Immature natural killer cell (primary cell): ENCODE measurements at regions not wholly inside any gene's neighbourhood (a gene's known extent, or its start where the extent isn't known, plus 50 kb on each side); places are given as distances from the start of the nearest gene placed in this dataset.
"Not testable (repeated sequence)": the region's sequence is repeated elsewhere in the genome, so short reads cannot be mapped to it uniquely, and the experiment has no call there.

Experiments
- DNase-seq, 3 donors: peaks; one replicate each; pipeline ENCODE4 v3.0.0; 2022; ENCODE audit warnings: mixed read lengths in 1 of 3
- H3K27ac Mint-ChIP-seq, 6 donors: one replicate each; pipeline ENCODE4 v1.8.0; 2020; ENCODE audit warnings: mixed read lengths in 6 of 6, mild to moderate bottlenecking in 5 of 6, inconsistent platforms in 4 of 6, moderate library complexity in 3 of 6
- H3K27me3 Mint-ChIP-seq, 3 donors: one replicate each; pipeline ENCODE4 v1.8.0; 2020 to 2021; ENCODE audit warnings: low read depth in 3 of 3, mild to moderate bottlenecking in 3 of 3, mixed read lengths in 3 of 3, moderate library complexity in 3 of 3, inconsistent platforms in 1 of 3
- H3K36me3 Mint-ChIP-seq, 3 donors: one replicate each; pipeline ENCODE4 v1.8.0; 2020; ENCODE audit warnings: mixed read lengths in 3 of 3, inconsistent platforms in 2 of 3, mild to moderate bottlenecking in 2 of 3
- H3K4me1 Mint-ChIP-seq, 2 donors: one replicate each; pipeline ENCODE4 v1.8.0; 2020; ENCODE audit warnings: inconsistent platforms in 2 of 2, mild to moderate bottlenecking in 2 of 2, mixed read lengths in 2 of 2, moderate library complexity in 1 of 2
- H3K4me3 Mint-ChIP-seq, 5 donors: one replicate each; pipeline ENCODE4 v1.8.0; 2020; ENCODE audit warnings: mild to moderate bottlenecking in 5 of 5, mixed read lengths in 5 of 5, inconsistent platforms in 3 of 5, moderate library complexity in 3 of 5
- H3K9me3 Mint-ChIP-seq, 6 donors: one replicate each; pipeline ENCODE4 v1.8.0; 2020; ENCODE audit warnings: mild to moderate bottlenecking in 6 of 6, mixed read lengths in 6 of 6, inconsistent platforms in 4 of 6, moderate library complexity in 3 of 6

DNA sequence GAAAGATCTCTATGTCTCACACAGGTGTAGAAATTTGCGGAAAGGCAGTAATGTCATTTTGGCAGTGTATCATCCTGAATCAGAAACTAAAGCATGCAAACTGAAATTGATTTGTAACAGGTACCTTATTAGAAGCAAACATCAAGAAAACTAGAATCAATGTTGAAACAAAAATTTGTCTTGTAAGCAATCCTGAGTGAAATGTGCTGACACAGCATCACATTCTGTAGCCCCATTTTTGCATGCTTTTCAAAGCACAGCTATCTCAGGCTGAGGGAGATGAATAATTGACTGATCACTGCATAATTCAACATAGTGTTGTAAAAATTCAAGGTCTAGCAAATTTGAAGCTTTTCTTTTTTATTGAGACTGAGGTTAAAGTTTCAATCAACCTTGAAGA, 539.7 kb downstream of the DACH1 start:
- DNase-seq = no peak
- Mint-ChIP-seq H3K36me3 (no peaks in the 10 kb centered on the region), H3K4me1 (no peaks in the 10 kb centered on the region), H3K27ac (no peak overlapping the region), H3K27me3 (peaks cover 0 to 2% (median 0%) of the 10 kb centered on the region in 3 donors), H3K4me3 (no peak overlapping the region), H3K9me3 (peaks cover 0 to 2% (median 0%) of the 10 kb centered on the region in 6 donors)

DNA sequence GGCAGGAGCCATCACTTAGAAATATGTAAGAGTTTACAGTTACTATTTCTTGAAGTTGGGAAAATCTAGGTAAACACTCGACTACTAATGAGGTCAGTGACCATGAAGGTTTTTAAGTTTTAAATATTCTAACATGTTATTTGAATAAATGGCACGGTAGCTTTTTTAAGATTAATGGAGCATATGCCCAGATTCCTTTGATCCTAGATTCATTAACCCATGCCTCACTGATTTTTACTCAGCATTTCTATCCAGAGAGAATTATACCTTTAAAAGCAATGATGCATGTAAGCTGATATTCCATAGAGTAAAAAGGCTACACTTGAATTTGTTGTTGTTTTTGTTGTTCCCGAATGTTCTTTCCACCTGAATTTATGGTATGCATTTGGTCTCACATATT, 541.4 kb downstream of the DACH1 start:
- Mint-ChIP-seq H3K4me1 (no peaks in the 10 kb centered on the region), H3K9me3 (peaks cover 0 to 2% (median 0%) of the 10 kb centered on the region in 6 donors), H3K36me3 (peaks cover 0 to 4% (median 0%) of the 10 kb centered on the region in 3 donors), H3K27me3 (peaks cover 0 to 2% (median 0%) of the 10 kb centered on the region in 3 donors), H3K4me3 (no peak overlapping the region), H3K27ac (no peak overlapping the region)
- no peak for DNase-seq

DNA sequence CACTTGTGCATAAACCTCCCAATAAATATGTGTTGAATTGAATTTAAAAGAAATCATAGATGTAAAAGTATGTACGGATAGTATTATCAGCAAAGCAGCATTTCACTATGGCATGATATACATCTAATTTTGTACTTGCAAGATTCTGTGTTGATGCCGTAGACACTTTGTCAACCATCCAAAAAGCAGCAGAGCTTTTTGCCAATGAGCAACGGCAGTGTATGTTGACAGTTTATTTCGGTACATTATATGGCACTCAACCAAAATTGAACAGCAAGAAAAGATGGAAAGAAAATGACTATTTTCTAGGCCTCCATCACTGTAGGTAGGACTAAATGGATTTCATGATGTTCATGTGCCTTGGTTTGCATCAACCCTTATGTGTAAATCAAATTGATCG, 543.7 kb downstream of the DACH1 start:
- H3K27me3 Mint-ChIP-seq = peaks cover 0 to 2% (median 1%) of the 10 kb centered on the region in 3 donors
- DNase-seq = no peak
- no peak overlapping the region for H3K4me3 Mint-ChIP-seq
- H3K9me3 Mint-ChIP-seq = peaks cover 0 to 9% (median 0%) of the 10 kb centered on the region in 6 donors
- no peak overlapping the region for H3K27ac Mint-ChIP-seq
- H3K36me3 Mint-ChIP-seq = peaks cover 0 to 4% (median 0%) of the 10 kb centered on the region in 3 donors
- no peaks in the 10 kb centered on the region for H3K4me1 Mint-ChIP-seq

DNA sequence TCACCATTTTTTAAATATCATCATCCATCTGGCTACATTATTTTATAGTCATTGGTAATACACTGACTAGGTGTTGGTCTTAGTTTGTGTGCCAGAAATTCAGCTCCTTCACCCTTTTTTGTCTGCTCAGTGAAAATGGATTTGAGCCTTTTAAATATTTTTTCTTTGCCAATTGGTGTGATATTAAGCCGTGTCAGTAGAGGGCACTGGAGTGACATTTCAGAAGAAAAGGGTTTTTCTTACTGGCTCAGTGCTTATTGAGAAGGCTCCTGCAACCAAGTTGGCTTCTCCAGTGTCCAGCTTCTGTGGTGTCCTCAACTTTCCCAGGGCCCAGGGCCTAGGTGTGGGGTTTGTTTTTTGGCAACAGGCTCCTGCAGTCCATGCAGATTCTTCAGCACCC, 546.6 kb downstream of the DACH1 start:
- Mint-ChIP-seq H3K4me3 (no peak overlapping the region), H3K27ac (no peak overlapping the region)

DNA sequence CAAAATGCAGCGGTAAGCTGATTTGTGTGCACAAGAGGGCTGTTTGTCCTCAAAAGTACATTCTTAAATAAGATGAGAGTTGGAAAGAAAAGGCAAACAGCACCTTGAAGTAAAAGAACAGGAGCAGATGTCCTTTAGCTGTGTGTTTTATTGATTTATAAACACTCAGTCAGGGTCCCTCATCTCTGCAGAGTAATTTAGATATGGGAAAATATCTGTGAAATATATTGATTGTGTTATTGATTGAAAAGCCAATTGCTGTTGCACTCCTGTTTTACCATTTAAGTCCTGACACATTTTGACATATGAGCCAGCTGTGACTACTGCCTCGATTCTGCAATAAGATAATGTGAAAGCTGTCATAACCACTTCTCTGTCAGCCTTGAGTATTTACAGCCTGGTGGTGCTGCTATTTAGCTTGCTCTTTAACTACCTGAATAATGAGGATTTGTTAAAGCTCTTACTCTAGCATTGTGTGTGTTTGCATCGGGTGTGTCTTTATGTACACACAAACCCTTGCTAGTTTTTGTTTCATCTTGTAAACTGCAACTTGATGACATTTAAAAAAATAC, 550.1 kb downstream of the DACH1 start:
- DNase-seq = no peak
- Mint-ChIP-seq H3K9me3 (peaks cover 0 to 9% (median 0%) of the 10 kb centered on the region in 6 donors), H3K36me3 (peaks cover 0 to 4% (median 0%) of the 10 kb centered on the region in 3 donors), H3K27me3 (peaks cover 0 to 4% (median 0%) of the 10 kb centered on the region in 3 donors), H3K4me3 (no peak overlapping the region), H3K27ac (no peak overlapping the region), H3K4me1 (no peaks in the 10 kb centered on the region)

More for the DNA sequence above, 546.6 kb downstream of the DACH1 start:
- no peak for DNase-seq
- Mint-ChIP-seq H3K9me3 (peaks cover 0 to 9% (median 0%) of the 10 kb centered on the region in 6 donors), H3K36me3 (peaks cover 0 to 4% (median 0%) of the 10 kb centered on the region in 3 donors), H3K4me1 (no peaks in the 10 kb centered on the region), H3K27me3 (peaks cover 0 to 2% (median 1%) of the 10 kb centered on the region in 3 donors)

DNA sequence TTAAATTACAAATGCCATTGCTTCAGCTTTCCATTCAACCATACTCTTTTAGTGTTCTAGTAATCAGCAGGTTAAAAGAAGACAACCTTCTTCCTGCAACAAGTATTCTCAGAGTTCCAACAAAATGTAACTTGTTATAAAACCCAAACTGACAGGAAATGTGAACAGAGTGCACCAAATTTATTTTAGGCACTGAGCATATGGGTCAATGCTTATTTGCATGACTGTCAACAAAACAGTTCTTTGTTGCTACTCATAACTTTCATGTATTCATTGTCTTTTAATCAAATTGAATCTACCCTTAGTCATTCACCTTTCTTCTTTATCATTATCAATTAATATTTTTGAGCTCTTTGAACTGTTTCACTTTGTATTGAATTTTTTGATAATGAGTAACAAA, 554.1 kb downstream of the DACH1 start:
- DNase-seq = no peak
- H3K9me3 Mint-ChIP-seq = no peaks in the 10 kb centered on the region
- no peaks in the 10 kb centered on the region for H3K36me3 Mint-ChIP-seq
- no peaks in the 10 kb centered on the region for H3K4me1 Mint-ChIP-seq
- H3K27ac Mint-ChIP-seq = no peak overlapping the region
- no peak overlapping the region for H3K4me3 Mint-ChIP-seq
- H3K27me3 Mint-ChIP-seq = peaks cover 0 to 2% (median 0%) of the 10 kb centered on the region in 3 donors

DNA sequence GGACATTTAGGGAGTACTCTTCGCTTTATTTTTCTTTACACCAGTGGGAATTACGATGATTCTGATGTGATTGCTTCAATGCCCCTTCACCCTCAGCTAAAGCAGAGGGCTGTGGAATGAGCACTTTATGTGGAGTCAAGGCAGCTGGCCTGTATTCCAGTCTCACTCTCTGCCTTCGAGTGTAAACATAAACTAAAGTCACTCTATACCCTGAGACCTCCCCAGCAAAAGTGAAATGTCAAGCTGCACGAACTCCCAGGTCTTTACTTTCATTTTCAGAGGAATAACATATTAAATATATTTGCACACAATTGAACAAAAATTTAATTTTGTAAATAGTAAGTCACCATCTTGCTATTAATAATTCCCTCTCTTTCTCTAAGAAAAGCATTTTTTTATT, 557.1 kb downstream of the DACH1 start:
- DNase-seq = no peak
- H3K27me3 Mint-ChIP-seq = peaks cover 0 to 2% (median 0%) of the 10 kb centered on the region in 3 donors
- no peak overlapping the region for H3K27ac Mint-ChIP-seq
- H3K4me1 Mint-ChIP-seq = no peaks in the 10 kb centered on the region
- H3K4me3 Mint-ChIP-seq = no peak overlapping the region
- H3K36me3 Mint-ChIP-seq = no peaks in the 10 kb centered on the region
- H3K9me3 Mint-ChIP-seq = no peaks in the 10 kb centered on the region

DNA sequence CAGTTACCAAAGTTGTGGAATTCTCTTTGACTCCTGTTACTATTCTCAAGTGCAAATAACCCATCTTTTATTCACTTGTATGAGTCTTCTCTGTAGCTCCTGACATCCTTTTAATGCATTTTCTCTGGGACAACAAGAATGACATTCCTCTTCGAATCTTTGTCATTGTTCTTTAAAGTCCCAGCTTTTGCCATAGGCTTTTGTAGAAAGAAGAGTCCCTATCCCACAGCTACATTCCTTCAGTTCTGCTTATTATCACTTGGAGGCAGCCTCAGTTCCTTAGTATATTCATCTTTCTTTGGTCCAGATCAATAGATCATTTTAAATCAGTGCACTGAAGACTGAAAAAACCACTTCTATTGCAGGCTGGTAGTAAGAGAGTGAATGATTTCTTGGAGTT, 560.2 kb downstream of the DACH1 start:
- H3K4me1 Mint-ChIP-seq = no peaks in the 10 kb centered on the region
- H3K36me3 Mint-ChIP-seq = no peaks in the 10 kb centered on the region
- no peak overlapping the region for H3K4me3 Mint-ChIP-seq
- H3K27ac Mint-ChIP-seq = no peak overlapping the region
- DNase-seq = no peak
- peaks cover 0 to 2% (median 0%) of the 10 kb centered on the region in 3 donors for H3K27me3 Mint-ChIP-seq
- H3K9me3 Mint-ChIP-seq = no peaks in the 10 kb centered on the region

DNA sequence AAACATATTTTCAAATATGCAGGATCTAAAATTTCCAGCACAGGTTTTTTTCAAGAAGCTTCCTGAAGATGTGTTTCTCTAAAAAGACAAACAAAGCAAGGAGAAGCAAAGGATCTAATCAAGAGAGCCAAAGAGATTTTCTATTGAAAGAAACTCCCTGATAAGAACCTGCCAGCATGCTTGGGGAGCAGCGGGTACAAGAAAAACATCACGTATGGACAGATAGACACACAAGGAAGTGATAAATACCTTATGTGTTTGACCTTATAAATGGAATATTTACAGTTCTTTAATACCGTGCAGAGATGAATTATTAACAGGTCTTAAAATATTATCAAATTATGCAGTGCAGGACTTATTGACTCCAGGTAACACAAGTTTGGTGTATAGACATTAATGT, 562.1 kb downstream of the DACH1 start:
- no peaks in the 10 kb centered on the region for H3K9me3 Mint-ChIP-seq
- H3K27ac Mint-ChIP-seq = no peak overlapping the region
- no peak for DNase-seq
- H3K27me3 Mint-ChIP-seq = peaks cover 0 to 2% (median 1%) of the 10 kb centered on the region in 3 donors
- H3K4me1 Mint-ChIP-seq = no peaks in the 10 kb centered on the region
- H3K36me3 Mint-ChIP-seq = no peaks in the 10 kb centered on the region
- H3K4me3 Mint-ChIP-seq = no peak overlapping the region

DNA sequence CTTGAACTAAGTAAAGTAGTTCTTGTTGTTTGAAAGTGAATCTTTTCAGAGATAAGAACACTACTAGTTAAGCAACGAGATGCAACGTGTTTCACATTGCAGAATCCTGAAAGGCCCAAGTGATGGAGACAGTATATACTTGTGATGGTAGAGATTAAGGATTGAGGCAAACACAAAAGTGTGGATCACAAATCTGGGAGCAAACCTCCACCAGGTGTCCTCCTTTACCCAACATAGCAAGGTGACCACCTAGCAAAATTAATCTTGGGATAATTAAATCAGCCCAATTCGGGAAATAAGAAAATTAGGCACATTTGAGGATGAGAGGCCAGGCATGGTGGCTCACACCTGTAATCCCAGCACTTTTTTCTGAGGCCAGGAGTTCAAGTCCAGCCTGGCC, 563.9 kb downstream of the DACH1 start:
- H3K4me1 Mint-ChIP-seq = no peaks in the 10 kb centered on the region
- no peak overlapping the region for H3K27ac Mint-ChIP-seq
- H3K27me3 Mint-ChIP-seq = peaks cover 0 to 2% (median 1%) of the 10 kb centered on the region in 3 donors
- H3K9me3 Mint-ChIP-seq = peaks cover 0 to 2% (median 0%) of the 10 kb centered on the region in 6 donors
- no peak overlapping the region for H3K4me3 Mint-ChIP-seq
- H3K36me3 Mint-ChIP-seq = no peaks in the 10 kb centered on the region
- DNase-seq = no peak

DNA sequence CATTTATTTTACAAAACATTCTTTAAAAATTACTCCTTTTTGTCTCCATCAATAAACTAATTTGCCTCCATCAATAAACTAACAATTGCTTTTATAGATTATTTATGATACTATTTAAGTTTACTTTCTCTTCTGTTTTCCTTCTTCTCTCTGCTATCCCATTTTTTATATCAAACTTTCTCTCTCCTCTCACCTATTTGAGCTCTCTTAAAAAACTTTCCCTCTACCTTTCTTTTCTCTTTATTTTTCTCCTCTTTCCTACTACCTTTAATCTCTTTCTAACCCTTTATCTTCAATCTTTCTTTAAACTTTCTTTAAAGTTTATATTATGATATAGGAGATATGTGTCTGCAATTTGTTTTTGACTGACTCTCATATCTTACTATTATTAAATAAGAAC, 566.4 kb downstream of the DACH1 start:
- Mint-ChIP-seq H3K36me3 (no peaks in the 10 kb centered on the region), H3K9me3 (peaks cover 0 to 2% (median 0%) of the 10 kb centered on the region in 6 donors), H3K4me3 (no peak overlapping the region), H3K27me3 (peaks cover 0 to 2% (median 1%) of the 10 kb centered on the region in 3 donors), H3K27ac (no peak overlapping the region), H3K4me1 (no peaks in the 10 kb centered on the region)
- DNase-seq = no peak

DNA sequence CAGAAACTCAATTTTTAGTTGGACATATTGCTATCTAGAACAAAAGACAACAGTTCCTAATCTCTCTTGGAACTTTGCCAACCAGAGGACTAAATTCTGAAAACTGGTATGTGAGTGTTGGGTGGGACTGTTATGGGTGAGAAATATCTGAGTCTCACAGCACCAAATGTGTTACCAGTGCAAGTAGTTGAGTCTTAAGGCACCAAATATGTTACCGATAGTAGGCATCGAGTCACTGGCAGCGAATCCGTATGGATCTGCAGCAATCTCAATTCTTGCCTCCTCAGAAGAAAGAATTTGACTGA, 575.2 kb downstream of the DACH1 start:
- no peak for DNase-seq
- peak overlapping the region; percentile 89 to 98 (median 96) for H3K27ac Mint-ChIP-seq
- peak overlapping the region; percentile 89 to 92 (median 90) for H3K4me3 Mint-ChIP-seq
- peaks cover 0 to 2% (median 0%) of the 10 kb centered on the region in 6 donors for H3K9me3 Mint-ChIP-seq
- peaks cover 28 to 41% of the 10 kb centered on the region in 2 donors for H3K4me1 Mint-ChIP-seq
- peaks cover 0 to 3% (median 0%) of the 10 kb centered on the region in 3 donors for H3K36me3 Mint-ChIP-seq
- H3K27me3 Mint-ChIP-seq = peaks cover 0 to 12% (median 5%) of the 10 kb centered on the region in 3 donors

DNA sequence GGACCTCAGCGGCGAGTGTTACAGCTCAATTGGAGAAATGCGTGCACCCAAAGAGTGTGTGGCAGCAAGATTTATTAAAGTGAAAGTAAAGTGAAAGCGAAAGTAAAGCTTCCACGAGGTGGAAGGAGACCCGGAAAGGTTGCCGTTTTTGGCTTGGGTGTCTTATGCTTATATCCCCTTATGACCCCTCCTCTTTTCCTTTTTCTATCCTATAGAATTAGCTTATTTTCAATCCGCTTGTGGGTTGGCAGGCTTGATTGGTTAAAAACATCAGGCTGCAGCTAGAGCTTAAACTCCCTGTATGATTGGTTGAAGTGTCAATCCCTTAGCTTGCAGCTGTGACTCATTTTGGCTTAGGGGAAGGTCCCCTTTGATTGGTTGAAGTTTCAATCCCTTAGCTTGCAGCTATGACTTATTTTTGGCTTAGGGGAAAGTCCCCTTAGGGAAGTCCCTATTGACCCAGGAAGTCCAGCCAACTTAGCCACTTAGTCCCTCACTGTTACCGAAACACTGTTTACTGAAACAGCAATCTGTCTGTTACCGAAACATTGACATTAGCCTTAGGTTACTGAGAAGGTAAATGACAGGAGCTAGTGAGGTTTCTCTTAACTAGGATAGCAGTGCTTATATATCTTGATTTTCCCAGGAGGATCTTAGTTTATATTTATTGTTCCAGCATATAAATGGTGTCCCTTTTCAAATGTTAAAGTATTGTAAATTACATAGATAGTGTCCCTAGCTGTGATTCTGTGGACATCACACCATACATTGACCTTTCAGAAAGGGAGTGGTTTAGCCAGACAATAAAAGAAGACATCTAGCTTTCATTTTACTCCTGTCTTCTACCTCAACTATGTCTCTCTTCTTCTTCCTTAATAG, 575.8 kb downstream of the DACH1 start:
- peak overlapping the region; percentile 89 to 98 (median 96) for H3K27ac Mint-ChIP-seq

DNA sequence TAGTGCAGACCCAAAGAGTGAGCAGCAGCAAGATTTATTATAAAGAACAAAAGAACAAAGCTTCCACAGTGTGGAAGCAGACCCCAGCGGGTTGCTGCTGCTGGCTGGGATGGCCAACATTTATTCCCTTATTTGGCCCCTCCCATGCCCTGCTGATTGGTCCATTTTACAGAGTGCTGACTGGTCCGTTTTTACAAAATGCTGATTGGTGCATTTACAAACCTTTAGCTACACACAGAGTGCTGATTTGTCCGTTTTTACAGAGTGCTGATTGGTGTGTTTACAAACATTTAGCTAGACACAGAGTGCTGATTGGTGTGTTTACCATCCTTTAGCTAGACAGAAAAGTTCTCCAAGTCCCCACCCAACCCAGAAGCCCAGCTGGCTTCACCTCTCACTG, 577.0 kb downstream of the DACH1 start:
- Mint-ChIP-seq H3K27me3 (peaks cover 2 to 13% (median 5%) of the 10 kb centered on the region in 3 donors), H3K4me1 (peaks cover 28 to 41% of the 10 kb centered on the region in 2 donors), H3K27ac (peak overlapping the region in 5 of 6 donors; percentile 4 to 98 (median 97)), H3K4me3 (peak overlapping the region; percentile 35 to 91 (median 89))
- H3K36me3 Mint-ChIP-seq, DNase-seq, H3K9me3 Mint-ChIP-seq: not testable (repeated sequence)

More for the DNA sequence above, 575.8 kb downstream of the DACH1 start:
- Mint-ChIP-seq H3K4me1 (peaks cover 28 to 41% of the 10 kb centered on the region in 2 donors), H3K36me3 (peaks cover 0 to 3% (median 0%) of the 10 kb centered on the region in 3 donors), H3K4me3 (peak overlapping the region; percentile 89 to 92 (median 90)), H3K9me3 (peaks cover 0 to 2% (median 0%) of the 10 kb centered on the region in 6 donors), H3K27me3 (peaks cover 2 to 12% (median 5%) of the 10 kb centered on the region in 3 donors)
- peak; percentile 75 to 82 (median 77) for DNase-seq
